NB4 (cell line): ENCODE measurements at regions not wholly inside any gene's neighbourhood (a gene's known extent, or its start where the extent isn't known, plus 50 kb on each side); places are given as distances from the start of the nearest gene placed in this dataset.

ENCODE experiments used
- CTCF ChIP-seq: IDR thresholded peaks from one replicate; pipeline ENCODE4 v1.5.1; 2012; ENCODE audit warnings: low read depth, low read length
- POLR2A ChIP-seq: IDR thresholded peaks from 2 replicates; pipeline ENCODE4 v1.6.1; 2011; ENCODE audit warnings: mild to moderate bottlenecking; ENCODE audit not compliant: insufficient read length; ENCODE audit errors: extremely low read depth
- TF ChIP-seq, protein P1 (sequence below): IDR thresholded peaks from 2 replicates; pipeline ENCODE4 v1.6.1; 2011; ENCODE audit warnings: low read depth, low read length

DNA sequence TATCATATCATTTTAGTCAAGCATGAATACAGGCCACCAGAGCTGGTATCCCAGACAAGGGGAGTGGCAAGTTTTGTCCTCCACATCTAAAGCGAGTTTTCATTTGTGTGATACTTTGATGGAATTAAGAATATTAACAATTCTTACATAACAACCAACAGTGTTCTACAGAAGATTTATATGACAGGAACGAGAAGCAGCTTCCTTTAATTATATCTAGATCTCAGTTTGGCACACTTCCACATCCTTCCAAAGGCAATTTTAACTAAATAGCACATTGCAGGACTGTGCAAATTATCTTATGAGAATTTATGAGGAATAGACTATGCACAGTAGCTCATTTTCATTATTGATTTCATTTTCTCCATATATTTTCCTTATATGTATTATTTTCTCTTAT lies 121.2 kb upstream of the GUCY1A1 start:
- no peak for TF ChIP-seq POLR2A
- TF ChIP-seq CTCF = no peak
- TF ChIP-seq, protein P1, sequence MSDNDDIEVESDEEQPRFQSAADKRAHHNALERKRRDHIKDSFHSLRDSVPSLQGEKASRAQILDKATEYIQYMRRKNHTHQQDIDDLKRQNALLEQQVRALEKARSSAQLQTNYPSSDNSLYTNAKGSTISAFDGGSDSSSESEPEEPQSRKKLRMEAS = no peak
